HEK293T (cell line): ENCODE measurements at regions not wholly inside any gene's neighbourhood (a gene's known extent, or its start where the extent isn't known, plus 50 kb on each side); places are given as distances from the start of the nearest gene placed in this dataset.

Source experiments
- CTCF ChIA-PET: fragments of 350-600 bp; formaldehyde crosslinking; extraction: SDS; loops from one replicate; lab custom pipeline; 2021; ENCODE audit warnings: antibody characterized with exemption, inconsistent platforms; lab: Yijun Ruan, JAX
- POLR2A ChIA-PET: fragments of 350-600 bp; formaldehyde crosslinking; extraction: SDS; loops from one replicate; lab custom pipeline; 2020; ENCODE audit warnings: antibody characterized with exemption, inconsistent platforms; lab: Yijun Ruan, JAX
- DNase-seq: peaks from one replicate; pipeline ENCODE4 v3.0.0; 2012; ENCODE audit warnings: mixed read lengths; ENCODE audit errors: extremely low spot score
- ARNT ChIP-seq: fragments of 450-650 bp; IDR thresholded peaks from 2 replicates; pipeline ENCODE4 v1.6.1; 2017; ENCODE audit warnings: mild to moderate bottlenecking
- BHLHE40 ChIP-seq: fragments of 450-650 bp; IDR thresholded peaks from 2 replicates; pipeline ENCODE4 v1.6.1; 2016; ENCODE audit warnings: mild to moderate bottlenecking, moderate library complexity, borderline replicate concordance
- CTBP1 ChIP-seq: fragments of 450-650 bp; IDR thresholded peaks from 2 replicates; pipeline ENCODE4 v1.6.1; 2016; ENCODE audit warnings: borderline replicate concordance
- ELF4 ChIP-seq: fragments of 450-650 bp; IDR thresholded peaks from 2 replicates; pipeline ENCODE4 v1.6.1; 2017; ENCODE audit warnings: antibody characterized with exemption
- FOXA1 ChIP-seq: fragments of 450-650 bp; IDR thresholded peaks from 2 replicates; pipeline ENCODE4 v1.6.1; 2016; ENCODE audit warnings: mild to moderate bottlenecking
- FOXK2 ChIP-seq: fragments of 450-650 bp; IDR thresholded peaks from 2 replicates; pipeline ENCODE4 v1.6.1; 2016; ENCODE audit warnings: mild to moderate bottlenecking
- FOXM1 ChIP-seq: fragments of 450-650 bp; IDR thresholded peaks from 2 replicates; pipeline ENCODE4 v1.6.1; 2017; ENCODE audit warnings: mild to moderate bottlenecking, borderline replicate concordance
- HDGF ChIP-seq: fragments of 450-650 bp; IDR thresholded peaks from 2 replicates; pipeline ENCODE4 v1.6.1; 2017; ENCODE audit warnings: antibody characterized with exemption, borderline replicate concordance
- L3MBTL2 ChIP-seq: fragments of 450-650 bp; conservative IDR thresholded peaks from 2 replicates; pipeline ENCODE4 v1.6.1; 2016; ENCODE audit warnings: mild to moderate bottlenecking
- LEF1 ChIP-seq: fragments of 450-650 bp; IDR thresholded peaks from 2 replicates; pipeline ENCODE4 v1.6.1; 2017; ENCODE audit warnings: mild to moderate bottlenecking, borderline replicate concordance
- NFRKB ChIP-seq: fragments of 450-650 bp; IDR thresholded peaks from 2 replicates; pipeline ENCODE4 v1.6.1; 2016; ENCODE audit warnings: mild to moderate bottlenecking, moderate library complexity
- SP1 ChIP-seq: fragments of 450-650 bp; IDR thresholded peaks from 2 replicates; pipeline ENCODE4 v1.6.1; 2017
- SUZ12 ChIP-seq: fragments of 450-650 bp; IDR thresholded peaks from 2 replicates; pipeline ENCODE4 v1.6.1; 2016; ENCODE audit warnings: mild to moderate bottlenecking
- TARDBP ChIP-seq: fragments of 450-650 bp; IDR thresholded peaks from 2 replicates; pipeline ENCODE4 v1.6.1; 2016
- ZNF384 ChIP-seq: fragments of 450-650 bp; IDR thresholded peaks from 2 replicates; pipeline ENCODE4 v1.6.1; 2016
- TF ChIP-seq, protein P1 (sequence below): fragments of 450-650 bp; IDR thresholded peaks from 2 replicates; pipeline ENCODE4 v1.6.1; 2016

DNA sequence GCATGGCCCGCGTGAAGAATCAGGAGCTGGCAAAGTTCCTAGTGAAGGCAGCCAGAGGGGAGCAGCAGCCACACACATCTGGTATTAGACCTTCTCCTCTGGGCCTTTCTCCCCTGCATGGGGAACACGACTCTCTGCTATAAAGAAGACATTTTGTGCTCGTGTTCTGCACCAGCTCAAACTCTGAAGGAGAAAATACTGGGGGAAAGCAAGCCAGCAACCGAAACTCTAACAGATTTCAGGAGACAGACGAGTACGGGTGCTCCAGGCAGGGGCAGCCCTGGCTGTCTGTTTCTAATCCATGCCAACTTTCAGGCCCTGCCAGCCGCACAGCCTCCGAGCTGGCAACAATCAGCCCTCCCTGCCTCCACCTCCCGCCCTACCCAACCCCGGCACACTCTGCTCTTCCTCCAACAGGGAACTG lies 296.3 kb downstream of the BRD1 start:
- ChIA-PET CTCF (no interaction called here), POLR2A (no interaction called here)
- TF ChIP-seq SUZ12: no peak
- no peak for TF ChIP-seq HDGF
- no peak for TF ChIP-seq L3MBTL2
- TF ChIP-seq ZNF384: no peak
- TF ChIP-seq, protein P1, sequence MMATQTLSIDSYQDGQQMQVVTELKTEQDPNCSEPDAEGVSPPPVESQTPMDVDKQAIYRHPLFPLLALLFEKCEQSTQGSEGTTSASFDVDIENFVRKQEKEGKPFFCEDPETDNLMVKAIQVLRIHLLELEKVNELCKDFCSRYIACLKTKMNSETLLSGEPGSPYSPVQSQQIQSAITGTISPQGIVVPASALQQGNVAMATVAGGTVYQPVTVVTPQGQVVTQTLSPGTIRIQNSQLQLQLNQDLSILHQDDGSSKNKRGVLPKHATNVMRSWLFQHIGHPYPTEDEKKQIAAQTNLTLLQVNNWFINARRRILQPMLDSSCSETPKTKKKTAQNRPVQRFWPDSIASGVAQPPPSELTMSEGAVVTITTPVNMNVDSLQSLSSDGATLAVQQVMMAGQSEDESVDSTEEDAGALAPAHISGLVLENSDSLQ: no peak
- TF ChIP-seq LEF1: no peak
- TF ChIP-seq FOXK2: no peak
- TF ChIP-seq NFRKB: no peak
- TF ChIP-seq CTBP1: no peak
- TF ChIP-seq FOXM1: no peak
- TF ChIP-seq SP1: no peak
- no peak for DNase-seq

DNA sequence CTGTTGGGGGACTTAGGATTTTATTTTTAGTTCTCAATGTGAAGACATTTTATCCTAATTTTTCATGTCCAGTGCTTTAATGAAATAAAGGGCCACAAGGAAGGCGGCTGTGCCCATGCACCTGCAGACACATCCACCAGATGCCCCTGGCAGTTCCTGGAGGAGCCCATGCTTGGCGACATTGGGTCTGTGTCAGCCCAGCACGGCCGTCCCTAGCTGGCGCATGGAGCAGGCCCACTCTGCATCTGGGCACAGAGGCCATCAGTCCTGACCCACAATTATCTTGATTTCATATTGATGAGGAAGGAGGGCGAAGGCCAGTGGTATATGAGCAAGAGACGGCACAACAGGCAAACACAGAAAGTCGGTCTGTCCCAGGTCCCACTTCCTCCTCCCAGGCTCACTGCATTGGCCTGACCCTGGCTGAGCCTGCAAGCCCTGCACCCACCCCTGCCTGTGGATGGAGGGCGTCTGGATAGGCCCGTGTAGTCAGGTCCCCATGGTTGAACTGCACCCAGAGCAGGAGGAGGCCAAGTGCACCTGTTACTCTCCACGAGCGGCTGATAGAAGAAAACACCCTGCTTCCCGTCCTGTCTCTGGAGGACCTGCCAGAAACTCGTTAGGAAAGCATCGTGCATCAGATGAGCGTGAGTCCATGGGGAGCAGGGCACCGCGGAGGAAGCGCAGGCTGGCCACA lies 296.9 kb downstream of the BRD1 start:
- no peak for DNase-seq
- ChIA-PET POLR2A (no interaction called here), CTCF (no interaction called here)
- TF ChIP-seq ELF4 (no peak), BHLHE40 (no peak)

DNA sequence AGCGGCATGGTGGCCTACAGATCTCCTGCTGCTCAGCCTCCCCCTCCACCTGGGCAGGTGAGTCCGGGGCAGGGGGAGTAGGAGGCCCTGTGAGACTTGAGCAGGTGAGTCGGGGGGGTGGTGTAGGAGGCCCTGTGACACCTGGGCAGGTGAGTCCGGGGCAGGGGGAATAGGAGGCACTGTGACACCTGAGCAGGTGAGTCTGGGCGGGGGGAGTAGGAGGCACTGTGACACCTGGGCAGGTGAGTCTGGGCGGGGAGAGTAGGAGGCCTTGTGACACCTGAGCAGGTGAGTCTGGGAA lies 299.3 kb downstream of the BRD1 start:
- TF ChIP-seq FOXA1 (no peak), SUZ12 (no peak), FOXK2 (no peak), ELF4 (no peak)
- TF ChIP-seq, protein P1: no peak
- ChIA-PET POLR2A (no interaction called here), CTCF (no interaction called here)
- no peak for DNase-seq

DNA sequence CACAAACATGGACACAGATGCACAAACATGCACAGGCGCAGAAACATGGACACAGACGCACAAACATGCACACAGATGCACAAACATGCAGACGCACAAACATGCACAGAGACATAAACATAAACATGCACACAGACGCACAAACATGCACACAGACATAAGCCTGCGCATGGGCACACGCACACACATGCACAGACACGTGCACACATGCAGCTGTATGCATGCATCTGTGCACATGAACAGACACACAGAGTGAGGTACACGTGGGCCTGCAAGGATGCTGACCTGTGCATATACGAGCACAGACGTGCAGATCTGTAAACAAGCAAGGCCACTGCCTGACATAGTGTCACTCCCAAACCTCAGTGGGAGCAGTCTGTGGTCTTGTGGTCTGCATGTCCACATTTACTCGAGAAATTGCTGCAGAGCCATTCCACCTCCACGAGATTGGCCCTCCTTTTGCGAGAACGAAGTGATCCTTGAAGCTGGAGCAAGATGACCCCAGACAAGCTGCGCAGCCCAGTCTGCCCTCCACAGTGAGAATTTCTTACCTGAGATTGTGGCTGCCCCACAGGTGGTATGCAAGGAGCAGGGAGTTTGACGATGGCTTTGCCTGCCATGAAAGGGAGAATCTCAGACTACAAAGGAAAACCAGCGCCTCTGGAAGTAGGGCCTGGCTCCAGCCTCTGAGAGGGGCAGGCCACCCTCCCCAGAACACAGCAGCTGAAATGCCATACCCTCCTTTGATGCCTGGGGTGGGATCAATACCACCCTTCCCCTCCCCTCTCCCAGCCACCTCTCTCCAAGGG lies 299.9 kb downstream of the BRD1 start:
- POLR2A ChIA-PET: no interaction called here
- TF ChIP-seq ELF4: no peak
- TF ChIP-seq ZNF384: no peak
- no peak for TF ChIP-seq BHLHE40
- TF ChIP-seq TARDBP: no peak
- no peak for TF ChIP-seq FOXA1
- TF ChIP-seq SUZ12: no peak
- no peak for TF ChIP-seq L3MBTL2
- TF ChIP-seq NFRKB: no peak
- TF ChIP-seq SP1: no peak
- TF ChIP-seq, protein P1: no peak
- TF ChIP-seq FOXM1: no peak
- TF ChIP-seq FOXK2: no peak
- no peak for DNase-seq
- CTCF ChIA-PET: no interaction called here

DNA sequence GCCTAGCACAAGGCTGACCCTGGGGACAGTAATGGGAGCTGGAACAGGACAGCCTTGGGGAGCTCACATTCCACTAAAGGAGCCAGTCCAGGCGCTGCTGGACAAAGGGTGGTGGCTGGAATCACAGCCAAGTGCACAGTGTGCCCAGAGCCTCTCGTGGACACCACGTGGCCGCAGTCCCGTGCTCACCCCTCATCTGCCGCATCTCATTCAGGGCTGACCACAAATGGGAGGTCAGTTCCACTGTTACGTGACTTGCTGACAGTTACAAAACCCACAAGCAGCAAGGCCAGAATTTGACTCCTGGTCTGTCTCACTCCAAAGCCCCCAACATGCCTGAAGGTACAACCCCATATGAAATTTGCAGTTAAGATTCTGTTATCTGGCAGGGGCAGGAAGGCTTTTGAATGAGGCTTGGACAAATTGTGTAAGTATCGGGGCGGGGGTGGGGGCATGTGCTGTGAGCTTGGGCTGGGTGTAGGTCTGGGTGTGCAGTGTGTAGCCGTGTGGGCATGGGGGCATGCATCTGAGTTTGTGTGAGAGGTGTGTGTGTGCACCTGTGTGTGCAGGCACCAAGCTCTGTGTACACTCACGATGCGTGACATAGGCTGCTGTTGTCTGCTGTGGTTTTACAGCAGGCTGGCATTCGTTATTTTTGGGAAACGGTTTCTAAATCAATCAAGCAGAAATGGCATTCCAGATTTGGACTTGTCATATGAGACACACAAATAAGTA lies 301.7 kb downstream of the BRD1 start:
- TF ChIP-seq ZNF384 (no peak), HDGF (no peak), ELF4 (no peak), SUZ12 (no peak), SP1 (no peak), CTBP1 (no peak), L3MBTL2 (no peak), FOXA1 (no peak), BHLHE40 (no peak), FOXK2 (no peak)
- ChIA-PET POLR2A (no interaction called here), CTCF (no interaction called here)
- no peak for DNase-seq

DNA sequence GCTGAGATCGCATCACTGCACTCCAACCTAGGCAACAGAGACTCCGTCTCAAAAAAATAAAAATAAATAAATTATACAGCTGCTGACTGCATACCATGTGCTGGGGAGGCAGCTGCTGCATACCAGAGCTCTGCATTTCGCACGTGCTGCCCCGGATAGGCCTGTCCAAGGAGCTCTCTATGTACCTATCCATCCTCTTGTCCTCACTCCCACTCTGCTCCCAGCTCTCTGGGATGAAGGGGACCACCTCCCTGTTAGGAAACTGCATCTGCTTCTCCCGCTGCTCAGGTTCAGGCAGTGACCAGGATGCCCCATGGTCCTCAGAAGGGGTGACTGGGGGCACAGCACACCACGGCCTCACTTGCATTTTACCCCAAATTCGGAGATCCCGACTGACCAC lies 302.3 kb downstream of the BRD1 start:
- TF ChIP-seq, protein P1: no peak
- no peak for TF ChIP-seq SP1
- TF ChIP-seq BHLHE40: no peak
- TF ChIP-seq L3MBTL2: no peak
- TF ChIP-seq TARDBP: no peak
- no peak for TF ChIP-seq ARNT
- TF ChIP-seq FOXA1: no peak
- no peak for TF ChIP-seq ELF4
- TF ChIP-seq SUZ12: no peak
- no peak for TF ChIP-seq FOXM1
- no peak for TF ChIP-seq LEF1
- TF ChIP-seq CTBP1: no peak
- TF ChIP-seq ZNF384: no peak
- no peak for TF ChIP-seq FOXK2
- TF ChIP-seq NFRKB: no peak
- TF ChIP-seq HDGF: no peak
- POLR2A ChIA-PET: no interaction called here
- DNase-seq: no peak
- CTCF ChIA-PET: no interaction called here
